HG03064 (cell line): ENCODE measurements at regions not wholly inside any gene's neighbourhood (a gene's known extent, or its start where the extent isn't known, plus 50 kb on each side); places are given as distances from the start of the nearest gene placed in this dataset.

Experiments
- ATAC-seq: cut with Tn5 transposase; IDR thresholded peaks from one replicate; pipeline ENCODE4 v1.9.1; 2021; ENCODE audit warnings: low read depth; ENCODE audit not compliant: unreplicated experiment

DNA sequence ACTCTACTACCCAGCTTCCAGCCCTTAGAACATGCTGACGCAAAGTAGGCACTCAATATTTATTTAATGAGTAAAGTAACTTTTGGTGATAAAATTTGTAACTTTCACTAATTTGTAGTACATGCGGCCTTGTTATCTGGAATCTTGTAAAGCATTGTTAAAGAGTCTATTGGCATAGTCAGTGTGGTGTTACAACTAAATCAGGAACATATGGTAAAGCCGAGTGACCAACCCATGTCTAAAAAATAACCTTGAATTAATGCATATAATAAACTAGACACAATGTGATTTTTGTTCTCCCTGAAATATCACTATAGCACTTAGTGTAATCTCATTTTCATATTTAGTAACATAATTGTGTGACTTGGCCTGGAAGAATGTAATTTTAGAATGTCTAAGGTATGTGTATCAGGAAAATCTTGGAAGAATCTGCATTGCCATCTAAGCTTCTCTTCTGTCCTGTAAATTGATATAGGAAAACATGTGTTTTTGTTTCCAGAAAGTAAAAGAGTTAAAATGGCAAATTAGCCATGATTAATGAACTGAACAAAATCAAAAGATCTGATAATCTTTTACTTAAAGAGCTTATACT, 256.7 kb upstream of the GNAI1 start:
- no peak for ATAC-seq

DNA sequence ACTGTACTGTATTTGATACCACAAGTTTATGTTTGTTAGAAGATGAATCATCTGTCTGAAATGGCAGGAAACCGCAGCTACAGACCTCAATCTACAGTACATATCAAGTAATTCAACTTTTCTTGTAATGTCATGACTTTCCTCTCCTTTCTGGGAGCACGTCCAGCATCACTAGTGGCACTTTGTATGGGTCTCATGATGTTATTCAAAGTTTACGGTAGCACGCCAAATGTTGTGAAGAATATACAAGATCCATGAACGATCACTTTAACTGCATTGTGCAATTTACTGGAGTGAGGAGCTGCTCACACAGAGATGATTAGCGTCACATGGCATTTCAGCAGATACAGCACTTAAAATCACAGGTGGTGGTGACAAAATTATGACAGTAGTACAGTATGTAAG, 257.8 kb upstream of the GNAI1 start:
- no peak for ATAC-seq

DNA sequence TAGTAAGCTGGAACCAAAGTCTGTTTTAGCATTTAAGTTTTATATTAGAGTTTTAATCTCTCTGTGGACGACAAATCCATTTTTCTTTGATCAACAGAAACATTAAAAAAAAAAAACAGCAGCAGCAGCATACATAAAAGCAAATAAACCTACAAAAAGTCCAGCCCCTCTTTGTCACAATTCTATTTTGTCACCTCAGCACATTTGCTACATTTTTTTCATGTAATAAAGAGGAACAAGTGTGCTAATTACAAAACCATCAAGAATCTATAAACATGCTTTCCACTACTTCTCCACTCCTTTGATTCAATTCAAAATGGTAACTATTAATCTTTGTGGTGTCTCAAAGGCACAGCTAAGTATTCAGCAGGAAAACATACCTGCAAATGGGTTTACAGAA, 259.8 kb upstream of the GNAI1 start:
- no peak for ATAC-seq

DNA sequence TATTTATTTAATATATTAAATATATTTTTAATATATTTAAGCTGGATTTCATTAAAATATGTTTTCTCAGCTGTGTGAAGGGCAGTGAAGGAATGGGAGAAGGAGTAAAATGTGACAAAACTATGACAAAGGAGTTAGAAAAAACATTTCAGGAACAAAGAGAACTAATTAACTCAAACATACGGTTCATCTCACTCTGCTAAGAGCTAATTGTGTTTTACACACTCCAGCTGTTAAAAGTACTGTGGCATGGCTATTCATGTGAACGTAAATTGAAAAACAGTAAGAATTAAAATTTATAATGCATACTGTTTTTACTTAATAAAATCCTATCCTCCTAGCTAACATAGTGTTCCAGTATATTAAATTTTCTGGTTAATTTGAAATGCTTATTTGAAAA, 262.5 kb upstream of the GNAI1 start:
- ATAC-seq = no peak

DNA sequence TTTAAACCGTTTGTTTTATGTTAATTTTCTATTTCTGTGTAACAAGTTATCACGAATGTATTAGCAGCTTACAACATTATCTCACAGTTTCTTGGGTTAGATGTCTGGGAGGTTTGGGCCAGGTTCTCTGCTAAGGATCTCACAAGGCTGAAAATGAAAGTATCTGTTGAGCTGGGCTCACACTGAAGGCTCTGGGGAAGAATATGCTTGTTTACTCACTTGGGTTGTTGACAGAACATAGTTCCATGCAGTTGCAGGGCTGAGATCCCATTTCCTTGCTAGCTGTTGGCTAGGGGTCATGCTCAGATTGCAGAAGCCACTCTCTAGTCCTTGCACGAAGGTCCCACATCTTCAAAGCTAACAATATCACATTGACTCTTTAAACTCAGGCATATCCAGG, 266.6 kb upstream of the GNAI1 start:
- ATAC-seq = no peak

DNA sequence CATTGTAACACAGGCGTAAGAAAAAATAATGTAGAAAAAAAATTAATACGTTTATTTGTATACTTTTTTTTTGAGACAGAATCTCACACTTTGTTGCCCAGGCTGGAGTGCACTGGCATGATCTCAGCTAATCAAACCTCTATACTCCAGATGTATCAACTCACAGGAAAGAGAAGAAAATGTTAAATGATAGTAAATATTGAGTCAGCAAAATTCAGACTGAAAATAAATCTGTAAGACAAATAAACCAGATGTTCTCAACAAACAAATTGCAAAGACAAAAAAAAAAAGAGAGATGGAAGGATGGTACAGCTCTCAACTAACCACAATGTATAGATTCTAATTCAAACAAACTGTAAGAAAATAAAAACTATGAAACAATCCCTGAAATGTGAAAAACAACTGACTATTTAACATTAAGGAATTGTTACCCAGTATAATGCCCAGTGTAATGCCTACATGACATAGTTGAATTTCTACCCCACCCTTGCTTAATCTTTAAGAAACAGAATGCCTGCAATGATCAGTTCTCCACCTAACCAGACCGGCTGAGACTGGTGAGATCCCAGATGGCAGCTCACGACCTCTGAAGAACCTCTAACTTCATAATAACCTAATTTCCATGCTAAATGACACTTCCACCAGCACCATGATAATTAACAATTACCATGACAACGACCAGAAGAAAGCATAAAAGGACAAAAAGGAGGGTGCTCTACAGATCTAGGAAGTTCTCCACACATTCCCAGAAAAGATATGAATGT, 272.0 kb upstream of the GNAI1 start:
- no peak for ATAC-seq

DNA sequence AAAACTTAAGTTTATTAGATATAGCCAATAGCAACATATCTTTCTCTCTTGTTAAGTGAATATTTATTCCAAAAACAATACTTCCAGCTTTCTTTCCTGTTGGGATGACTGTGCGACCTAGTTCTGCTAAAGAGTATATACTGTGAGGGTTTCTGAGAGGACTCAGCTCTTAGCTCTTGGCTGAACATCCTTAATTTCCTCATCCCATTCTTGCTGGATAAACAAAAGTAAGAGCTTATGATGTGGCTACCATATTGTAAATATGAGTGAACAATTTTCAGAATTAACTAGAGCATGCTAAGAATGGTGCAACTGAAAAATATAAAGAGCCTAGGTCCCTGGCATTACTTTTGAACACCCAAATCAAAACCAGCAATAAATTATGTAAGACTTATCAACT, 279.5 kb upstream of the GNAI1 start:
- ATAC-seq = no peak

DNA sequence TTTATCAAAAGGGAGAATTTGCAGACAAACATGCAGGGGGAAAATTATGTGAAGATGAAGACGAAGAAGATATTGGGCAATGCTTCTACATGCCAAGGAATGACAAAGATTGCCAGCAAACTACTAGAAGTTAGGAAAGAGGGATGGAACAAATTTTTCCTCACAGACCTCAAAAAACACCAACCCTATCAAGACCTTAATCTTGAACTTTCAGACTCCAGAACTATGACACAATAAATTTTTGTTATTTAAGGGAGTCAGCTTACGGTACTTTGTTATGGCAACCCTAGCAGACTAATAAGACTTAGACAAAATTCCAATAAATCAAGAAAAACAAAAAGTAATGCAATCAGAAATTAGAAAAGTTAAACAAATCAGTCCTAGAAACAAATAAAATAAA, 280.0 kb upstream of the GNAI1 start:
- no peak for ATAC-seq

DNA sequence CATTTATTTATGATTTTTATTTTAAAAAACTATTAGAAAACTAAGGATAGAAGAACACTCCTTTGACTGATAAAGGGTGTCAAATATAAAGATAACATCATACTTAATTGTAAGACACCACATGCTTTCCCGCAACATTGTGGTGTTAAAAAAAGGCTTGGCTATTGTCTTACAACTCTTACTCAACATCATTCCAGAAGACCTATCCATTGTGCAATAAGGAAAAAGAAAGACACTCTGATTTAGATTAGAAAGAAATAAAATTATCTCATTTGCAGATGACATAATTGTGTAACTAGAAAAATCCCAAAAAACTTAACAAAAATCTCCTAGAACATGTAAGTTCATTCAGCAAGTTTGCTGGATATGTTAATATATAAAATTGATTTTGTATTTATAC, 296.7 kb upstream of the GNAI1 start:
- ATAC-seq = no peak

DNA sequence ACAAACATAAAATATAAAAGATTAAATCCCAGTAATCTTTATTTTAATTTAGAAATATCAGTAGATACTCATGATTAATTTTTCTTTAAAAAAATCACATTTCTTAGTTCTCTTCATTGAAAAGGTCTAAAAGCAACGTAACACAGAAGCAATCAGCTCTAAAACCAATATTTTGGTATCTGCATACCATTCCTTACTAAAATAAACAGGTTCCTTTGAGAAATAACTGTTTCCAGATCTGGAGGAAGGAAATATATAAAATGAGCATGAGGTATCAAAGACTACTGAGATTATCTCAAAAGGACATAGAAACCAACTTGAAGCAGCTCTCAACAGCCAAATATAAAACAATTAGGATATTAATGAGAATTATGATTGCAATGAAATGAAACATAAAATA, 301.0 kb upstream of the GNAI1 start:
- no peak for ATAC-seq

DNA sequence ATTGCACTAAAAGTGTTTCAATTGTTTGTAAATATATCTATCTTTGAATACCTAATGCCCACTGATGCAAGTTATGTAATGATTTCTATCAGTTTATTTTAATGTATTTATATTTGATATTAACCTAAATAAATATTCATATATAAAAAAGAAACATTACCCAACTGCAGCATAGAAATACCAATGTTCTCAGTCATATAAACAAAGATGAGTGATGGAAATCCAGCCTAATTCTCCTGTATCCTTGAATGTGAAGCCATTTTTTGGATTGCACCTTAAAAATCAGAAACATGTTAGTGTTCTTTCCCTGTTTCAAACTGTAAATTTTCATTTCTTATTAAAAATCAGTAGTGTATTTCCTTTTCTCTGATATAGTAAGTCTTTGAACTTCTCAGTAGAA, 305.8 kb upstream of the GNAI1 start:
- no peak for ATAC-seq

DNA sequence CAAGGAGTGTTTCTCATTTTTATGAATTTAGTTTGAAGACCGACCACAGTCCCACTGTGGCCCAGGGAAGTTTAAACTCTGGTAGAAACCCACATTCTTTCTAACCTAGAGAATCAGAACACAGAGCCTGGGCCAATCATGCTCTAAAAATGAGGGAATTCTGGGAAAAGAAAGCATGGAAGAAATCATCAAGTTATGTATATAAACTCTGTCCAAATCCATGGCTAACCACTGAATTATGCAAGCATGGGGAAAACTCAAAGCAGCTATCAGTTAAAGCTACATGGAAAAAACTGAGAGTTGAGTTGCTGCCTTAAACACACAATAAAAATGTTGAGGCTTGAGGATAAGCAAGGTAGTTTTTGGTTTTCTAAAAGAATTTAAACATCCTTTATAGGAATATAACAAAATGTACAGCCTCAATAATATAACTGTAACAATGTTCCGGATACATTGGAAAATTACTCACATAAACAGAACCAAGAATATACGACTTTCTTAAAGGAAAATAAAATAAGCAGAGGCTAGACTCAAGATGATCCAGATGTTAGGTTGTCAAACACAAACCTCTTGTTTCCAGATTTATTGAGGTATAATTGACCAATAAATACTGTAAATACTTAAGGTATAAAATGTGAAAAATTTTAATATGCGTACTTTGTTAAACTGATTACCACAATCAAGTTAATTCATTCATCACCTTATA, 311.2 kb upstream of the GNAI1 start:
- no peak for ATAC-seq

DNA sequence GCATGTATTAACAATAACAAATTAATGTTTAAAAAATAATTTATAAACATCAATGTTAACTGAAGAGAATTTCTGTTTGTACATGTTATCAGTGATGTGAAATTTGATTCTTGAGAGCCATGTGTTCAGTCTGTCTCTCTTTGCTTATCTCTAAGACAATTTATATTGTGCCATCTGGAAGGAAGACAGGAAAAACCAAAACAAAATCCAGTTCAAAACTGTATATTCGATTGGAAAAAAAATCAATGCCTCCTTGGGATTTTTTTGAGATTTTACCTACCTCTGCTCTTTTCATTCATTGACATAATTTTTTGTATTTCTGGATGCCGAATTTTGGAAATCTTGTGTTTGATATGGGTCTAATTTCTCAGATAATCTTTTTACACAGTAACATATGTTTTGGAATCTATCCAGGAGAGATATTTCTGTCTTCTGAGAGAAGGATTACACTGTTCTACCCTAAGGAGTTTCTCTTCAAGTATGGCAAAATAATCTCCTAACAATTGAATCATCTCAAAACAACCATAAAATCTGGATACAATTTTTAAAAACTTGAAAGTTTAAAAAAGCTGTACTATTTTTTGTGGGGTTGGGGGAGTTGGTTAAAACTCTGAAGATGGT, 311.9 kb upstream of the GNAI1 start:
- no peak for ATAC-seq

DNA sequence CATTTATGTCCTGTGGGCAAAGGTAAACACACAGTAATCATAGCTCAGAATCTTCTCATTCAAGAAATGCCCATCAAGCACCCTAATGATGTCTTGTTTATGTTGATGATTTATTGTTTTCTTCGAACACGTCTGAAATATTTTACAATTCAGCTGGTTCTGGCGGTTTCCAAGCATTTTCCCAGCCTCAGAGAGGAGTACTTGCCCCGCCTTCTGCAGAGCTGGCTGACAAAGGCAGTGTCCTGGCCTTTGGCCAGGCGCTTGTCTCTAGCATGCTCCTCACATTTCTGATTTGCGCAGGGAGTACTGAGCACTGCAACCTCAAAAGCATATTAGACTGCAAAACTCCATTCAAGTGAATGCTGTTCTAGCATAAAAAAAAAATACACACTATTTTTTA, 314.2 kb upstream of the GNAI1 start:
- no peak for ATAC-seq

DNA sequence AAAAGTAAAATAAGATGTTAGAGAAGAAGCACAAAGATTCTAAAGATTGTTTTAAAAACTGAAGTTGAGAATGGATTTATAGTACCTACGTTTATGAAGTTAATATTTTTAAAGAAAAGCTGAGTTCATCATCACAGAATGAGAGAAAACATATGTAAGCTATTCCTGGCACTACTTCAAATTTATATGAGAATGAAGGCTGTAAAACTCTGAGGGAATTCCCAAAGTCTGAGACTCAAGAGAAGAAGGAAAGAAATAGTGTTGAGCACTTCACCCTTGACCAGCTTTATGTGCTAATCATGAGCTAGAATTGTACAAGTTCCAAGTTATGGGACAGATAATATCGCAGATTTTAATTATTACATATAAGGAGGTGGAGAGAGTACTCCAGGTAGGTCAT, 323.7 kb upstream of the GNAI1 start:
- no peak for ATAC-seq

DNA sequence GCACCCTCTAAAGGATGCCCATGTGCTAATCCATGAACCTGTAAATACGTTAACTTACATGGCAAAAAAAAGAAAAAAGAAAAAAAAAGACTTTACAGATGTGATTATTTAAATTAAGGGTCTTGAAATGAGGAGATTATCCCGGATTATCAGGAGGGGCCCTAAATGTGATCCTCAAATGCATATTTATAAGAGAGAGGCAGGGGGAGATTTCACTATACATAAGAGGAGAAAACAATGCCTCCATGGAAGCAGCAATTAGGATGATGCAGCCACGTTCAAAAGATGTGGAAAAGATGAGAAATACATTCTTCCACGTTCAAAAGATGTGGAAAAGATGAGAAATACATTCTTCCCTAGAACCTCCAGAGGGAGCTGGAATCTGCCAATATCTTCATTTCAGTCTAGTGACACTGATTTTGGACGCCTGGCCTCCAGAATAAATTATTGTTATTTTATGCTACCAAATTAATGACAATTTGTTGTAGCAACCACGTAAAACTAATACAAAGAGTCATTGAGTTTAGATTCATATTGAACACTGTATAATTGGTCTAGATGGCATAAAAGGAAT, 328.4 kb upstream of the GNAI1 start:
- ATAC-seq = no peak

DNA sequence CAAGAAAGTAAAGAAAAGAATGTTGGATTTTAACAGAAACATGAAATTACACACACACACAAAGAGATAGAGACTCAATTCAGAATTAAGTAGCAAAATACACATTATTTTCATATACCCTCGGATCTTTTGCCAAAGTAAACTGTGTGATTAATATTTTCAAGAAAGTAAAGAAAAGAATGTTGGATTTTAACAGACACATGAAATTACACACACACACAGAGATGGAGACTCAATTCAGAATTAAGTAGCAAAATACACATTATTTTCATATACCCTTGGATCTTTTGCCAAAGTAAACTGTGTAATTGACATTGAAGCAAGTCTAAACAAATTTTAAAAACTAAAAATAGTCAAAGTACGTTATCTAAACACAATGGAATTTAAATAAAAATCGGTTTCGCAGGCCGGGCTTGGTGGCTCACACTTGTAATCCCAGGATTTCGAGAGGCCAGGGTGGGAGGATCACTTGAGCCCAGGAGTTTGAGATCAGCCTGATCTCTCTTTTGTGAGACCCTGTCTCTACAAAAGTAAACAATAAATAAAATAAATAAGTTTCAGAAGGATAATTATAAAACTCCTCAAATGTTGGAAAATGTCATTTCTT, 337.3 kb upstream of the MAGI2 start:
- no peak for ATAC-seq

DNA sequence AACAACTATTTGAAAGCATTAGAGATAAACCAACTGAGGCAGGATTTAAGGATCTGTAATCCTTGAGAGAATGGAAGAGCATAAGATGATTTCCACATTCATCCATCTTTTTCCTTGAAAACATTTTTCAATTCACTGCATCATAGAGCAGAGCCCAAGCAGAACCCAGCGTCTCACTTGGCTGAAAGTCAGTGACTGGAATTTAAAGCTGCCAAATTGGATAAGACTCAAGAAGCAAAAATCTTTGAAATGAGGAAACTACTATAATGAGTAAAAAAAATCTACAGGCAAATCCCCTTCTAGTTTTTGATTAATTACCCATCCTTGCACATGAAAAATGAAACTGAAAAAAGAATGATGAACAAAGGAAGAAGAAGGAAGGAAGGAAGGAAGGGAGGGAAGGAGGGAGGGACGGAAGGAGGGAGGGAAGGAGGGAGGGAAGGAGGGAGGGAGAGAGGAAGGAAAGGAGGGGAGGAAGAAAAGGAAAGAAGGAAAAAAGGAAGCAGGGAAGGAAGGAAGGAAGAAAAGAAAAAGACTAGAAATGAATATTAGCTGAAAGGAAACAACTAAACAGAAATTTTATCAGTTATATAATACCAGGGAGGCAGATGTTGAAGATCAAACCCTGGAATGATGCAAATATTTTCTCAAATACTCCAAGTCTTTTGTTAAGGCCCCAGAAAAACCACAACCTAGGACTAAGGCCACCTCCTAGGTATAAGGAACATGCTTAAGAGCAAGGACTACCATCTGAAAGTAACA, 336.3 kb upstream of the MAGI2 start:
- ATAC-seq = no peak

DNA sequence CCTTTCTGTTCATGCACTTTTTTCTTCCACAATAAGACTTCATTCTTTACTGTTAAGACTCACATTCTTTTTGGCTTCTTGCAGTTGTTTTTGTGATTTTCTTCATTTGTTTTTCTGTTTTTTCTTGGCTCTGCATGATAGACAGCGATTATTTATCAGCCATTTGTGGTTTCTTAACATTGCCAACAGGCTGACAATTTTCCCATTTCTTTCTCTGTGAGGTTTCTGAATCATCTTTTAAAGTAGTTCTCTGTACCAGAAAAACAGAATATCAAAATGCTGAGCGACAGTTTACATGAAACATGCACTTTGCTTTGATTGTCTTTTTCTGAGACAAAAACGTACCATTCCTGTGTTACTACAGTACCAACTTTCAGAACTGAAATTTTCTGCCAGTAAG, 334.2 kb upstream of the MAGI2 start:
- ATAC-seq = no peak

DNA sequence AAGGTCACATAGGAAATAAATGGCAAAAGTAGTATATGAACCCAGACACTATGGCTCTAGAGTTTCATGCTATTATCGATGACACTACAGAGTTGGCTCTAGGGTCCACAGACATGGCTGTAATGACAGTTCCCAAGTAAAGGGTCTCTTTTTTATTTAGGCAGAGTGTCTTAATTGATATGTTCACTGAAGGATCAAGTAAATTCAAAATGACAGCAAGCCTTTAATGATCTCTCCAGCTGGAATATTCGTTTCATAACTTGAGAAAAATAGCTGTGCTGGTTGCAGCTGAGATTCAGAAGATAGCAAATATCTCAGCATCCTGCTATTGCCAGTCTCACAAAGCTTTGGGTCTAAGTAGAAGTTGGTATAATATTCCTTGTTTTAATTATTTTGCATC, 333.6 kb upstream of the MAGI2 start:
- ATAC-seq = no peak
